ENCODE measurements at regions not wholly inside any gene's neighbourhood (a gene's known extent, or its start where the extent isn't known, plus 50 kb on each side); places are given as distances from the start of the nearest gene placed in this dataset.

DNA sequence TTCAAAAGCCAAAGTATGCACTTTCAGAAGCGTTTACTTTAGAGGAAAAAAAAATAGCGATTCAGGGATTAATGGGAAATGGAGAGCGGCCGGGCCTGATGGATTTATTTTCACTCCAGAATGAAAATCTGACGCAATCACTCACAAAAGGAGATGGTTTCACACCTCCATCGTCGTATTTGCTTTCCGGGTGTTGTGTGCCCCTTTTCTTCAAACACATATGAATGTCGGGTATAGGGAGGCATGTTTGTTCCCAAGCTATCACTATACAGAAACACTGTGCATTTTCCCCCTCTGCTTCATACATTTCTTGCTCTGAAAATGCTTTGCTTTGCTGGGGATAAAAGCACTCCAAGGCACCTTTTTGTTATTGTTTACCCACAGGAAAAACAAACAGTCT is 562.2 kb upstream of the ZFHX3 start:
- TF ChIP-seq POLR2AphosphoS5 (IDR thresholded peaks at IDR 0.05; ENCODE audit: low read depth) (no peak), EZH2 (IDR thresholded peaks at IDR 0.05; ENCODE audit: low read depth, unreplicated experiment) (no peak), EZH2phosphoT487 (IDR thresholded peaks at IDR 0.05; ENCODE audit: unreplicated experiment) (no peak), CREB1 (CRISPR knock-in tag; IDR thresholded peaks at IDR 0.05; ENCODE audit: low read depth) (no peak)
- TF ChIP-seq, protein P1, sequence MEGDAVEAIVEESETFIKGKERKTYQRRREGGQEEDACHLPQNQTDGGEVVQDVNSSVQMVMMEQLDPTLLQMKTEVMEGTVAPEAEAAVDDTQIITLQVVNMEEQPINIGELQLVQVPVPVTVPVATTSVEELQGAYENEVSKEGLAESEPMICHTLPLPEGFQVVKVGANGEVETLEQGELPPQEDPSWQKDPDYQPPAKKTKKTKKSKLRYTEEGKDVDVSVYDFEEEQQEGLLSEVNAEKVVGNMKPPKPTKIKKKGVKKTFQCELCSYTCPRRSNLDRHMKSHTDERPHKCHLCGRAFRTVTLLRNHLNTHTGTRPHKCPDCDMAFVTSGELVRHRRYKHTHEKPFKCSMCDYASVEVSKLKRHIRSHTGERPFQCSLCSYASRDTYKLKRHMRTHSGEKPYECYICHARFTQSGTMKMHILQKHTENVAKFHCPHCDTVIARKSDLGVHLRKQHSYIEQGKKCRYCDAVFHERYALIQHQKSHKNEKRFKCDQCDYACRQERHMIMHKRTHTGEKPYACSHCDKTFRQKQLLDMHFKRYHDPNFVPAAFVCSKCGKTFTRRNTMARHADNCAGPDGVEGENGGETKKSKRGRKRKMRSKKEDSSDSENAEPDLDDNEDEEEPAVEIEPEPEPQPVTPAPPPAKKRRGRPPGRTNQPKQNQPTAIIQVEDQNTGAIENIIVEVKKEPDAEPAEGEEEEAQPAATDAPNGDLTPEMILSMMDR (conservative IDR thresholded peaks at IDR 0.05; ENCODE audit: low read depth in 2 of 2), result no peak
- TF ChIP-seq, protein P2, sequence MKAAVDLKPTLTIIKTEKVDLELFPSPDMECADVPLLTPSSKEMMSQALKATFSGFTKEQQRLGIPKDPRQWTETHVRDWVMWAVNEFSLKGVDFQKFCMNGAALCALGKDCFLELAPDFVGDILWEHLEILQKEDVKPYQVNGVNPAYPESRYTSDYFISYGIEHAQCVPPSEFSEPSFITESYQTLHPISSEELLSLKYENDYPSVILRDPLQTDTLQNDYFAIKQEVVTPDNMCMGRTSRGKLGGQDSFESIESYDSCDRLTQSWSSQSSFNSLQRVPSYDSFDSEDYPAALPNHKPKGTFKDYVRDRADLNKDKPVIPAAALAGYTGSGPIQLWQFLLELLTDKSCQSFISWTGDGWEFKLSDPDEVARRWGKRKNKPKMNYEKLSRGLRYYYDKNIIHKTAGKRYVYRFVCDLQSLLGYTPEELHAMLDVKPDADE (IDR thresholded peaks at IDR 0.05), result no peak
